ENCODE measurements at regions not wholly inside any gene's neighbourhood (a gene's known extent, or its start where the extent isn't known, plus 50 kb on each side); places are given as distances from the start of the nearest gene placed in this dataset.

DNA sequence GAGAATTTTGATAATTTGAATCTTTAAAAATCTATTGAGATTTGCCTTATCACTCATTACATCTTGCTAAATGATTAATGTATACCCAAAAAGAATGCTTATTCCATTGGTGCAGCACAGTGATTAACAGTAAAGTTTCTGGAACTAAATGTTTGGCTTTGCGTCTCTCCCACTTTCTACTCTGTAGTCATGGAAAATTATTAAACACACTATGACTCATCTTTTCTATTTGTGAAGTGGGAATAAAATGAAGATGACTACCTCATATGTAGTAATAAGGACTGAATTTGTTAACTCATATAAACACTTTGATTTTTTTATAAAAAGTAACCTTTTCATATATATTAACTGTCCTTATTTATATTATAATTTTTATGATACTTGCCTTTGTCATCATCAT, 118.1 kb downstream of the RERGL start (continued):
- no peak for TF ChIP-seq PBX3 (IDR thresholded peaks at IDR 0.05)

GRCh38 chr12:17954788-17955187, 135.2 kb downstream of the RERGL start:
- no peaks in the 10 kb centered on the region for H3K9me3 ChIP-seq
- H4K20me1 ChIP-seq (ENCODE audit: insufficient read depth) = no peaks in the 10 kb centered on the region
- no peaks in the 10 kb centered on the region for H3K9me2 ChIP-seq
- no peak overlapping the region for H2AFZ ChIP-seq (ENCODE audit: low read depth)
- TF ChIP-seq, protein P1, sequence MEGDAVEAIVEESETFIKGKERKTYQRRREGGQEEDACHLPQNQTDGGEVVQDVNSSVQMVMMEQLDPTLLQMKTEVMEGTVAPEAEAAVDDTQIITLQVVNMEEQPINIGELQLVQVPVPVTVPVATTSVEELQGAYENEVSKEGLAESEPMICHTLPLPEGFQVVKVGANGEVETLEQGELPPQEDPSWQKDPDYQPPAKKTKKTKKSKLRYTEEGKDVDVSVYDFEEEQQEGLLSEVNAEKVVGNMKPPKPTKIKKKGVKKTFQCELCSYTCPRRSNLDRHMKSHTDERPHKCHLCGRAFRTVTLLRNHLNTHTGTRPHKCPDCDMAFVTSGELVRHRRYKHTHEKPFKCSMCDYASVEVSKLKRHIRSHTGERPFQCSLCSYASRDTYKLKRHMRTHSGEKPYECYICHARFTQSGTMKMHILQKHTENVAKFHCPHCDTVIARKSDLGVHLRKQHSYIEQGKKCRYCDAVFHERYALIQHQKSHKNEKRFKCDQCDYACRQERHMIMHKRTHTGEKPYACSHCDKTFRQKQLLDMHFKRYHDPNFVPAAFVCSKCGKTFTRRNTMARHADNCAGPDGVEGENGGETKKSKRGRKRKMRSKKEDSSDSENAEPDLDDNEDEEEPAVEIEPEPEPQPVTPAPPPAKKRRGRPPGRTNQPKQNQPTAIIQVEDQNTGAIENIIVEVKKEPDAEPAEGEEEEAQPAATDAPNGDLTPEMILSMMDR (IDR thresholded peaks at IDR 0.05) = 0 out of 2 replicates have a peak, but pooled peaks have one; percentile 18
- TF ChIP-seq SIN3A (IDR thresholded peaks at IDR 0.05; ENCODE audit: borderline replicate concordance, low read depth, low read length) = no peak
- TF ChIP-seq RCOR1 (IDR thresholded peaks at IDR 0.05; ENCODE audit: low read length) = no peak
- H3K79me2 ChIP-seq (ENCODE audit: insufficient read depth) = no peaks in the 10 kb centered on the region
- H3K9ac ChIP-seq = no peak overlapping the region
- H3K4me1 ChIP-seq (ENCODE audit: control insufficient read depth in 1 of 2, insufficient read depth in 2 of 2, low read depth in 1 of 2, low read length in 1 of 2) = no peaks in the 10 kb centered on the region
- ChIA-PET CTCF (interaction anchor here (0.7 to 1.4 kb wide), 2 partner anchors 22 to 37 kb away, joined by 3 to 7 read pairs; no protein-coding TSS in a partner anchor), POLR2A (no interaction called here)
- H3K4me3 ChIP-seq (ENCODE audit: low read depth in 2 of 2, low read length in 1 of 2) = no peak overlapping the region
- 8% methylated on average over 3 of the region's 3 CpGs for WGBS (ENCODE audit: low lambda C conversion rate)
- H3F3A ChIP-seq (replicated peaks; ENCODE audit: insufficient read depth) = no peaks in the 10 kb centered on the region
- no peaks in the 10 kb centered on the region for H3K27me3 ChIP-seq (ENCODE audit: insufficient read depth)
- H3K4me2 ChIP-seq = no peak overlapping the region
- H3K27ac ChIP-seq (ENCODE audit: low read depth in 2 of 2, low read length in 1 of 2) = no peak overlapping the region
- H3K36me3 ChIP-seq (replicated peaks in 1 of 2; ENCODE audit: control insufficient read depth in 1 of 2, insufficient read depth in 2 of 2, low read length in 1 of 2) = no peaks in the 10 kb centered on the region
- DNase-seq = no peak

DNA sequence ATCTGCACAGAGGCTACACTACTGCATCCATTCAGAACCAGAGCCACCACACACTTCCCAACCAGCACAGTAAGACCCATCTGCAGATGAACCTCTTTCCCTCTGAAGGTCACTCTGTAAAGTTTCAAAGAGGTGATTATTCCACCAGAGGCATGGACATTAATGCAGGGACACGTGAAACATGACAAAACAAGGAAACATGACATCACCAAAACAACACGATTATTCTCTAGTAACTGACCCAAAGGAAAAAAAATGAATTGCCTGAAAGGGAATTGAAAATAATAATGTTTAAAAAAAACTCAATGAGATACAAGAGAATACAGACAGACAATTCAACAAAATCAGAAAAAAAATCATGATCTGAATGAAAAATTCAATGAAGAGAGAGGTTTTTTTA, 139.1 kb downstream of the RERGL start:
- DNase-seq = no peak
- H3K9me3 ChIP-seq = no peaks in the 10 kb centered on the region
- no peaks in the 10 kb centered on the region for H3F3A ChIP-seq (replicated peaks; ENCODE audit: insufficient read depth)
- no peak overlapping the region for H3K4me2 ChIP-seq
- POLR2A ChIA-PET = no interaction called here
- no peaks in the 10 kb centered on the region for H3K79me2 ChIP-seq (ENCODE audit: insufficient read depth)
- no peak overlapping the region for H3K27ac ChIP-seq (ENCODE audit: low read depth in 2 of 2, low read length in 1 of 2)
- H3K9ac ChIP-seq = no peak overlapping the region
- H2AFZ ChIP-seq (ENCODE audit: low read depth) = no peak overlapping the region
- H3K4me1 ChIP-seq (ENCODE audit: control insufficient read depth in 1 of 2, insufficient read depth in 2 of 2, low read depth in 1 of 2, low read length in 1 of 2) = no peaks in the 10 kb centered on the region
- H3K27me3 ChIP-seq (ENCODE audit: insufficient read depth) = no peaks in the 10 kb centered on the region
- H3K9me2 ChIP-seq = no peaks in the 10 kb centered on the region
- 5% methylated on average over 2 of the region's 2 CpGs for WGBS (ENCODE audit: low lambda C conversion rate)
- H3K36me3 ChIP-seq (replicated peaks in 1 of 2; ENCODE audit: control insufficient read depth in 1 of 2, insufficient read depth in 2 of 2, low read length in 1 of 2) = no peaks in the 10 kb centered on the region
- no peak overlapping the region for H3K4me3 ChIP-seq (ENCODE audit: low read depth in 2 of 2, low read length in 1 of 2)
- CTCF ChIA-PET = no interaction called here
- H4K20me1 ChIP-seq (ENCODE audit: insufficient read depth) = no peaks in the 10 kb centered on the region
- TF ChIP-seq FOXM1 (IDR thresholded peaks at IDR 0.05; ENCODE audit: low read depth) (no peak), FOSL2 (IDR thresholded peaks at IDR 0.05; ENCODE audit: borderline replicate concordance, low read depth) (no peak), TCF12 (IDR thresholded peaks at IDR 0.05) (no peak), RFX5 (IDR thresholded peaks at IDR 0.05; ENCODE audit: low read length) (no peak), SIN3A (IDR thresholded peaks at IDR 0.05; ENCODE audit: borderline replicate concordance, low read depth, low read length) (no peak), TAF1 (IDR thresholded peaks at IDR 0.05; ENCODE audit: borderline replicate concordance, low read depth, low read length) (no peak), ELF1 (IDR thresholded peaks at IDR 0.05) (no peak), IRF3 (IDR thresholded peaks at IDR 0.05; ENCODE audit: low read depth, low read length) (no peak), JUND (IDR thresholded peaks at IDR 0.05) (no peak), EP300 (IDR thresholded peaks at IDR 0.05; ENCODE audit: borderline replicate concordance in 1 of 2, low read depth in 1 of 2, low read length in 1 of 2) (no peak), TEAD4 (IDR thresholded peaks at IDR 0.05; ENCODE audit: borderline replicate concordance, insufficient read depth) (no peak), PBX3 (IDR thresholded peaks at IDR 0.05) (no peak)
- TF ChIP-seq, protein P2, sequence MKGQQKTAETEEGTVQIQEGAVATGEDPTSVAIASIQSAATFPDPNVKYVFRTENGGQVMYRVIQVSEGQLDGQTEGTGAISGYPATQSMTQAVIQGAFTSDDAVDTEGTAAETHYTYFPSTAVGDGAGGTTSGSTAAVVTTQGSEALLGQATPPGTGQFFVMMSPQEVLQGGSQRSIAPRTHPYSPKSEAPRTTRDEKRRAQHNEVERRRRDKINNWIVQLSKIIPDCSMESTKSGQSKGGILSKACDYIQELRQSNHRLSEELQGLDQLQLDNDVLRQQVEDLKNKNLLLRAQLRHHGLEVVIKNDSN (IDR thresholded peaks at IDR 0.05; ENCODE audit: borderline replicate concordance, low read depth) = no peak
- TF ChIP-seq, protein P1 (IDR thresholded peaks at IDR 0.05) = no peak
- TF ChIP-seq, protein P3, sequence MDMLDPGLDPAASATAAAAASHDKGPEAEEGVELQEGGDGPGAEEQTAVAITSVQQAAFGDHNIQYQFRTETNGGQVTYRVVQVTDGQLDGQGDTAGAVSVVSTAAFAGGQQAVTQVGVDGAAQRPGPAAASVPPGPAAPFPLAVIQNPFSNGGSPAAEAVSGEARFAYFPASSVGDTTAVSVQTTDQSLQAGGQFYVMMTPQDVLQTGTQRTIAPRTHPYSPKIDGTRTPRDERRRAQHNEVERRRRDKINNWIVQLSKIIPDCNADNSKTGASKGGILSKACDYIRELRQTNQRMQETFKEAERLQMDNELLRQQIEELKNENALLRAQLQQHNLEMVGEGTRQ (IDR thresholded peaks at IDR 0.05; ENCODE audit: borderline replicate concordance, low read depth, low read length) = no peak
